Panc1 (cell line): ENCODE measurements at regions not wholly inside any gene's neighbourhood (a gene's known extent, or its start where the extent isn't known, plus 50 kb on each side); places are given as distances from the start of the nearest gene placed in this dataset.

Source experiments
- ATAC-seq: fragments of 200-7000 bp; cut with Tn5 transposase; 2 replicates; pipeline ENCODE4 v1.9.1; 2020; ENCODE audit warnings: mild to moderate bottlenecking, moderate library complexity
- BruUV-seq: library from RNA; stranded (reverse); fragments of 400-500 nt; replicated peaks from 2 replicates; lab custom pipeline; 2021; lab: Mats Ljungman, UMichigan
- CTCF ChIA-PET: fragments of 300-600 bp; sonication (Branson Sonifier 250); formaldehyde crosslinking; loops from one replicate; lab custom pipeline; 2022; ENCODE audit warnings: antibody characterized with exemption; lab: Charles Lee
- POLR2A ChIA-PET: fragments of 300-600 bp; sonication (Branson Sonifier 250); formaldehyde crosslinking; loops from one replicate; lab custom pipeline; 2022; ENCODE audit warnings: antibody characterized with exemption; lab: Charles Lee
- DNase-seq: peaks from one replicate; pipeline ENCODE4 v3.0.0-alpha.2; 2010; ENCODE audit warnings: low read depth, low spot score
- H3K27ac ChIP-seq: 2 replicates; pipeline ENCODE4 v1.5.1; 2011; ENCODE audit warnings: mild to moderate bottlenecking, low read length, inconsistent platforms
- H3K27me3 ChIP-seq: fragments of 200-500 bp; sonication (Bioruptor generic); 2 replicates; pipeline ENCODE4 v1.6.0; 2014; ENCODE audit warnings: low read length, inconsistent platforms; ENCODE audit not compliant: control insufficient read depth, insufficient read depth
- H3K36me3 ChIP-seq: fragments of 200-500 bp; sonication (Bioruptor generic); 2 replicates; pipeline ENCODE4 v1.5.1; 2014; ENCODE audit warnings: inconsistent platforms, mild to moderate bottlenecking, low read length, moderate library complexity; ENCODE audit not compliant: control insufficient read depth, insufficient read depth
- H3K4me1 ChIP-seq: 2 replicates; pipeline ENCODE4 v1.5.1; 2011; ENCODE audit warnings: inconsistent platforms, mild to moderate bottlenecking, low read length, moderate library complexity; ENCODE audit not compliant: control insufficient read depth, insufficient read depth
- H3K4me3 ChIP-seq, 2 experiments: 2 replicates each; pipeline ENCODE4 v1.5.1; 2011 to 2012; ENCODE audit warnings: low read depth in 2 of 2, low read length in 2 of 2, mild to moderate bottlenecking in 2 of 2, inconsistent platforms in 1 of 2, moderate library complexity in 1 of 2
- H3K9me3 ChIP-seq: fragments of 200-500 bp; sonication (Bioruptor generic); 2 replicates; pipeline ENCODE4 v1.5.1; 2014; ENCODE audit warnings: low read depth, mild to moderate bottlenecking, inconsistent platforms, low read length, moderate library complexity; ENCODE audit not compliant: control insufficient read depth, insufficient read depth
- CTCF ChIP-seq: fragments of 450-650 bp; IDR thresholded peaks from 2 replicates; pipeline ENCODE4 v1.5.1; 2017; ENCODE audit warnings: mild to moderate bottlenecking
- POLR2AphosphoS5 ChIP-seq: IDR thresholded peaks from 2 replicates; pipeline ENCODE4 v1.6.1; 2012; ENCODE audit warnings: mild to moderate bottlenecking, low read depth, low read length, moderate library complexity
- REST ChIP-seq, 2 experiments: IDR thresholded peaks; 2 replicates each; pipeline ENCODE4 v1.6.1; 2011 to 2012; ENCODE audit warnings: low read depth in 2 of 2, control low read depth in 1 of 2, low read length in 1 of 2, mild to moderate bottlenecking in 1 of 2, moderate library complexity in 1 of 2; ENCODE audit not compliant: insufficient read depth in 1 of 2
- SIN3A ChIP-seq: IDR thresholded peaks from 2 replicates; pipeline ENCODE4 v1.6.1; 2012; ENCODE audit warnings: low read depth, mild to moderate bottlenecking, low read length, moderate library complexity, borderline replicate concordance; ENCODE audit not compliant: insufficient read depth
- TCF7L2 ChIP-seq: IDR thresholded peaks from 2 replicates; pipeline ENCODE4 v1.6.1; 2011; ENCODE audit warnings: mild to moderate bottlenecking, low read depth, low read length, inconsistent platforms
- in situ Hi-C: cut with HindIII; loops from 2 replicates; pipeline ENCODE4 v1.10.0; 2016; ENCODE audit warnings: low sequenced_read_pairs, low pct_unique_long_range_greater_than_20kb
- intact Hi-C: fragments of 100-400 bp; cut with micrococcal nuclease; formaldehyde crosslinking; loops from one replicate; pipeline ENCODE4 v1.10.0; 2022; ENCODE audit not compliant: unreplicated experiment

- Histone ChIP-seq H3K36me3 (no peaks in the 10 kb centered on the region), H3K27me3 (no peaks in the 10 kb centered on the region), H3K4me1 (no peaks in the 10 kb centered on the region), H3K27ac (no peak overlapping the region), H3K9me3 (no peaks in the 10 kb centered on the region), H3K4me3 (no peak overlapping the region)
- CTCF ChIA-PET = no interaction called here
- BruUV-seq = no TSS peak
- ATAC-seq (no peak), DNase-seq (no peak)
- intact Hi-C loops (no loop called here), in situ Hi-C loops (no loop called here)
- TF ChIP-seq SIN3A (no peak), TCF7L2 (no peak), POLR2AphosphoS5 (no peak), REST (IDR thresholded peaks at IDR 0.05; ENCODE audit: insufficient read depth in 1 of 2, low read depth in 2 of 2, low read length in 1 of 2) (no peak), CTCF (no peak)
- POLR2A ChIA-PET = no interaction called here
Observed at GRCh38 chr10:78514459-78514858, 480.8 kb downstream of the RPS24 start.

GRCh38 chr10:78515038-78515872 is 481.6 kb downstream of the RPS24 start:
- Histone ChIP-seq H3K36me3 (no peaks in the 10 kb centered on the region), H3K9me3 (no peaks in the 10 kb centered on the region), H3K4me1 (peaks cover 2% of the 10 kb centered on the region; the same call in 1 of the 2 replicates), H3K27ac (no peak overlapping the region), H3K4me3 (no peak overlapping the region), H3K27me3 (no peaks in the 10 kb centered on the region)
- TF ChIP-seq POLR2AphosphoS5 (no peak), TCF7L2 (no peak), SIN3A (no peak), CTCF (no peak), REST (IDR thresholded peaks at IDR 0.05; ENCODE audit: insufficient read depth in 1 of 2, low read depth in 2 of 2, low read length in 1 of 2) (no peak)
- no TSS peak for BruUV-seq
- intact Hi-C loops (no loop called here), in situ Hi-C loops (no loop called here)
- DNase-seq (no peak), ATAC-seq (peak; percentile 33)
- POLR2A ChIA-PET = no interaction called here
- CTCF ChIA-PET = no interaction called here
